ENCODE measurements at regions not wholly inside any gene's neighbourhood (a gene's known extent, or its start where the extent isn't known, plus 50 kb on each side); places are given as distances from the start of the nearest gene placed in this dataset.

DNA sequence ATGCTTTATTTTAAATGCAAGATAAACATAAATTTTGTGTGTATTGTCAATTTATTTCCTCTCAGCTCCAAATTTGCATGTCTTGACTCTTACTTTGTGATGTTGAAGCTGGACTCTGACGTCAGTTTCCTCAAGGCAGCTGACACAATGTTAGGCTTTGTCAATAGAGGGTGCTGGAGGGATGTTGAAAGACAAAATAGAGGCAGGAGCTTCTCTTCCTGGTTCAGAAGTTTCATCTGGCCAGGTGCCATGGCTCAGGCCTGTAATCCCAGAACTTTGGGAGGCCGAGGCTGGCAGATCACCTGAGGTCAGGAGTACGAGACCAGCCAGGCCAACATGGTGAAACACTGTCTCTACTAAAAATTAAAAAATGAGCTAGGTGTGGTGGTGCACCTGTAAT, 408.6 kb downstream of the GBE1 start:
- TF ChIP-seq RAD21 (conservative IDR thresholded peaks at IDR 0.05 in 1 of 2, IDR thresholded peaks at IDR 0.05 in 1 of 2) (no peak), MAFK (IDR thresholded peaks at IDR 0.05; ENCODE audit: partially characterized antibody) (no peak), CEBPB (IDR thresholded peaks at IDR 0.05) (no peak), NR3C1 (IDR thresholded peaks at IDR 0.05) (no peak), POLR2A (IDR thresholded peaks at IDR 0.05; ENCODE audit: low read length) (no peak), EP300 (IDR thresholded peaks at IDR 0.05) (no peak)
- TF ChIP-seq, protein P1, sequence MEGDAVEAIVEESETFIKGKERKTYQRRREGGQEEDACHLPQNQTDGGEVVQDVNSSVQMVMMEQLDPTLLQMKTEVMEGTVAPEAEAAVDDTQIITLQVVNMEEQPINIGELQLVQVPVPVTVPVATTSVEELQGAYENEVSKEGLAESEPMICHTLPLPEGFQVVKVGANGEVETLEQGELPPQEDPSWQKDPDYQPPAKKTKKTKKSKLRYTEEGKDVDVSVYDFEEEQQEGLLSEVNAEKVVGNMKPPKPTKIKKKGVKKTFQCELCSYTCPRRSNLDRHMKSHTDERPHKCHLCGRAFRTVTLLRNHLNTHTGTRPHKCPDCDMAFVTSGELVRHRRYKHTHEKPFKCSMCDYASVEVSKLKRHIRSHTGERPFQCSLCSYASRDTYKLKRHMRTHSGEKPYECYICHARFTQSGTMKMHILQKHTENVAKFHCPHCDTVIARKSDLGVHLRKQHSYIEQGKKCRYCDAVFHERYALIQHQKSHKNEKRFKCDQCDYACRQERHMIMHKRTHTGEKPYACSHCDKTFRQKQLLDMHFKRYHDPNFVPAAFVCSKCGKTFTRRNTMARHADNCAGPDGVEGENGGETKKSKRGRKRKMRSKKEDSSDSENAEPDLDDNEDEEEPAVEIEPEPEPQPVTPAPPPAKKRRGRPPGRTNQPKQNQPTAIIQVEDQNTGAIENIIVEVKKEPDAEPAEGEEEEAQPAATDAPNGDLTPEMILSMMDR (IDR thresholded peaks at IDR 0.05), result no peak
- TF ChIP-seq, protein P2, sequence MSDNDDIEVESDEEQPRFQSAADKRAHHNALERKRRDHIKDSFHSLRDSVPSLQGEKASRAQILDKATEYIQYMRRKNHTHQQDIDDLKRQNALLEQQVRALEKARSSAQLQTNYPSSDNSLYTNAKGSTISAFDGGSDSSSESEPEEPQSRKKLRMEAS (IDR thresholded peaks at IDR 0.05), result no peak
- TF ChIP-seq, protein P3, sequence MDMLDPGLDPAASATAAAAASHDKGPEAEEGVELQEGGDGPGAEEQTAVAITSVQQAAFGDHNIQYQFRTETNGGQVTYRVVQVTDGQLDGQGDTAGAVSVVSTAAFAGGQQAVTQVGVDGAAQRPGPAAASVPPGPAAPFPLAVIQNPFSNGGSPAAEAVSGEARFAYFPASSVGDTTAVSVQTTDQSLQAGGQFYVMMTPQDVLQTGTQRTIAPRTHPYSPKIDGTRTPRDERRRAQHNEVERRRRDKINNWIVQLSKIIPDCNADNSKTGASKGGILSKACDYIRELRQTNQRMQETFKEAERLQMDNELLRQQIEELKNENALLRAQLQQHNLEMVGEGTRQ (IDR thresholded peaks at IDR 0.05), result no peak
- TF ChIP-seq, protein P4, sequence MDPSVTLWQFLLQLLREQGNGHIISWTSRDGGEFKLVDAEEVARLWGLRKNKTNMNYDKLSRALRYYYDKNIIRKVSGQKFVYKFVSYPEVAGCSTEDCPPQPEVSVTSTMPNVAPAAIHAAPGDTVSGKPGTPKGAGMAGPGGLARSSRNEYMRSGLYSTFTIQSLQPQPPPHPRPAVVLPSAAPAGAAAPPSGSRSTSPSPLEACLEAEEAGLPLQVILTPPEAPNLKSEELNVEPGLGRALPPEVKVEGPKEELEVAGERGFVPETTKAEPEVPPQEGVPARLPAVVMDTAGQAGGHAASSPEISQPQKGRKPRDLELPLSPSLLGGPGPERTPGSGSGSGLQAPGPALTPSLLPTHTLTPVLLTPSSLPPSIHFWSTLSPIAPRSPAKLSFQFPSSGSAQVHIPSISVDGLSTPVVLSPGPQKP (IDR thresholded peaks at IDR 0.05; ENCODE audit: low read depth, low read length), result no peak
- TF ChIP-seq, protein P5, sequence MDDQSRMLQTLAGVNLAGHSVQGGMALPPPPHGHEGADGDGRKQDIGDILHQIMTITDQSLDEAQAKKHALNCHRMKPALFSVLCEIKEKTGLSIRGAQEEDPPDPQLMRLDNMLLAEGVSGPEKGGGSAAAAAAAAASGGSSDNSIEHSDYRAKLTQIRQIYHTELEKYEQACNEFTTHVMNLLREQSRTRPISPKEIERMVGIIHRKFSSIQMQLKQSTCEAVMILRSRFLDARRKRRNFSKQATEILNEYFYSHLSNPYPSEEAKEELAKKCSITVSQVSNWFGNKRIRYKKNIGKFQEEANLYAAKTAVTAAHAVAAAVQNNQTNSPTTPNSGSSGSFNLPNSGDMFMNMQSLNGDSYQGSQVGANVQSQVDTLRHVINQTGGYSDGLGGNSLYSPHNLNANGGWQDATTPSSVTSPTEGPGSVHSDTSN (IDR thresholded peaks at IDR 0.05), result no peak
- TF ChIP-seq, protein P6, sequence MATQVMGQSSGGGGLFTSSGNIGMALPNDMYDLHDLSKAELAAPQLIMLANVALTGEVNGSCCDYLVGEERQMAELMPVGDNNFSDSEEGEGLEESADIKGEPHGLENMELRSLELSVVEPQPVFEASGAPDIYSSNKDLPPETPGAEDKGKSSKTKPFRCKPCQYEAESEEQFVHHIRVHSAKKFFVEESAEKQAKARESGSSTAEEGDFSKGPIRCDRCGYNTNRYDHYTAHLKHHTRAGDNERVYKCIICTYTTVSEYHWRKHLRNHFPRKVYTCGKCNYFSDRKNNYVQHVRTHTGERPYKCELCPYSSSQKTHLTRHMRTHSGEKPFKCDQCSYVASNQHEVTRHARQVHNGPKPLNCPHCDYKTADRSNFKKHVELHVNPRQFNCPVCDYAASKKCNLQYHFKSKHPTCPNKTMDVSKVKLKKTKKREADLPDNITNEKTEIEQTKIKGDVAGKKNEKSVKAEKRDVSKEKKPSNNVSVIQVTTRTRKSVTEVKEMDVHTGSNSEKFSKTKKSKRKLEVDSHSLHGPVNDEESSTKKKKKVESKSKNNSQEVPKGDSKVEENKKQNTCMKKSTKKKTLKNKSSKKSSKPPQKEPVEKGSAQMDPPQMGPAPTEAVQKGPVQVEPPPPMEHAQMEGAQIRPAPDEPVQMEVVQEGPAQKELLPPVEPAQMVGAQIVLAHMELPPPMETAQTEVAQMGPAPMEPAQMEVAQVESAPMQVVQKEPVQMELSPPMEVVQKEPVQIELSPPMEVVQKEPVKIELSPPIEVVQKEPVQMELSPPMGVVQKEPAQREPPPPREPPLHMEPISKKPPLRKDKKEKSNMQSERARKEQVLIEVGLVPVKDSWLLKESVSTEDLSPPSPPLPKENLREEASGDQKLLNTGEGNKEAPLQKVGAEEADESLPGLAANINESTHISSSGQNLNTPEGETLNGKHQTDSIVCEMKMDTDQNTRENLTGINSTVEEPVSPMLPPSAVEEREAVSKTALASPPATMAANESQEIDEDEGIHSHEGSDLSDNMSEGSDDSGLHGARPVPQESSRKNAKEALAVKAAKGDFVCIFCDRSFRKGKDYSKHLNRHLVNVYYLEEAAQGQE (IDR thresholded peaks at IDR 0.05), result no peak

All from A549 (cell line).